BE2C (cell line): ENCODE measurements at regions not wholly inside any gene's neighbourhood (a gene's known extent, or its start where the extent isn't known, plus 50 kb on each side); places are given as distances from the start of the nearest gene placed in this dataset.
"Not testable (repeated sequence)": the region's sequence is repeated elsewhere in the genome, so short reads cannot be mapped to it uniquely, and the experiment has no call there.

ENCODE experiments used
- DNase-seq: peaks from one replicate; pipeline ENCODE4 v3.0.0-alpha.2; 2020
- H3K27me3 ChIP-seq: fragments of 250-450 bp; sonication (Bioruptor Pico); 2 replicates; pipeline ENCODE4 v1.5.1; 2020; ENCODE audit warnings: mild to moderate bottlenecking
- H3K36me3 ChIP-seq: fragments of 250-450 bp; sonication (Bioruptor Pico); 2 replicates; pipeline ENCODE4 v1.5.1; 2020; ENCODE audit warnings: mild to moderate bottlenecking
- H3K4me1 ChIP-seq: fragments of 250-450 bp; sonication (Bioruptor Pico); 2 replicates; pipeline ENCODE4 v1.5.1; 2020
- H3K4me3 ChIP-seq: 2 replicates; pipeline ENCODE4 v1.5.1; 2011; ENCODE audit warnings: low read depth, low read length
- H3K9me3 ChIP-seq: fragments of 250-450 bp; sonication (Bioruptor Pico); 2 replicates; pipeline ENCODE4 v1.5.1; 2020
- CTCF ChIP-seq: IDR thresholded peaks from 2 replicates; pipeline ENCODE4 v1.5.1; 2012; ENCODE audit warnings: mild to moderate bottlenecking, low read depth, low read length

GRCh38 chr6:81934936-81935335 lies 182.5 kb upstream of the TENT5A start:
- no peaks in the 10 kb centered on the region for H3K9me3 ChIP-seq
- no peaks in the 10 kb centered on the region for H3K4me1 ChIP-seq
- no peaks in the 10 kb centered on the region for H3K36me3 ChIP-seq
- no peak for DNase-seq
- no peak overlapping the region for H3K4me3 ChIP-seq
- H3K27me3 ChIP-seq = no peaks in the 10 kb centered on the region
- TF ChIP-seq CTCF = no peak

GRCh38 chr6:81933608-81934051 lies 181.1 kb upstream of the TENT5A start:
- Histone ChIP-seq H3K4me3 (no peak overlapping the region), H3K36me3 (no peaks in the 10 kb centered on the region), H3K4me1 (no peaks in the 10 kb centered on the region), H3K27me3 (no peaks in the 10 kb centered on the region), H3K9me3 (no peaks in the 10 kb centered on the region)
- no peak for TF ChIP-seq CTCF
- no peak for DNase-seq

GRCh38 chr6:81933089-81933488 lies 180.6 kb upstream of the TENT5A start:
- DNase-seq = no peak
- Histone ChIP-seq H3K4me3 (no peak overlapping the region), H3K4me1 (no peaks in the 10 kb centered on the region), H3K27me3 (no peaks in the 10 kb centered on the region), H3K9me3 (no peaks in the 10 kb centered on the region), H3K36me3 (no peaks in the 10 kb centered on the region)
- TF ChIP-seq CTCF = no peak

GRCh38 chr6:81932448-81932847 lies 180.0 kb upstream of the TENT5A start:
- not testable (repeated sequence) for H3K9me3 ChIP-seq, DNase-seq, H3K4me1 ChIP-seq, H3K4me3 ChIP-seq, H3K27me3 ChIP-seq, H3K36me3 ChIP-seq

GRCh38 chr6:81929828-81930227 lies 177.3 kb upstream of the TENT5A start:
- H3K4me3 ChIP-seq = no peak overlapping the region
- no peaks in the 10 kb centered on the region for H3K27me3 ChIP-seq
- H3K9me3 ChIP-seq = no peaks in the 10 kb centered on the region
- no peaks in the 10 kb centered on the region for H3K36me3 ChIP-seq
- no peaks in the 10 kb centered on the region for H3K4me1 ChIP-seq
- DNase-seq = no peak
- no peak for TF ChIP-seq CTCF

- Histone ChIP-seq H3K4me3 (no peak overlapping the region), H3K27me3 (no peaks in the 10 kb centered on the region), H3K9me3 (no peaks in the 10 kb centered on the region), H3K4me1 (no peaks in the 10 kb centered on the region), H3K36me3 (no peaks in the 10 kb centered on the region)
- DNase-seq = no peak
- TF ChIP-seq CTCF = no peak
These were observed 172.7 kb upstream of the TENT5A start for GRCh38 chr6:81925201-81925600.
